ENCODE measurements at regions not wholly inside any gene's neighbourhood (a gene's known extent, or its start where the extent isn't known, plus 50 kb on each side); places are given as distances from the start of the nearest gene placed in this dataset.

- no peak overlapping the region for H3K27ac ChIP-seq
- H3K36me3 ChIP-seq = no peaks in the 10 kb centered on the region
- intact Hi-C loops (cut with DNase I) = no loop called here
Observed at GRCh38 chr11:41519696-41520095, 60.2 kb upstream of the LRRC4C start.

DNA sequence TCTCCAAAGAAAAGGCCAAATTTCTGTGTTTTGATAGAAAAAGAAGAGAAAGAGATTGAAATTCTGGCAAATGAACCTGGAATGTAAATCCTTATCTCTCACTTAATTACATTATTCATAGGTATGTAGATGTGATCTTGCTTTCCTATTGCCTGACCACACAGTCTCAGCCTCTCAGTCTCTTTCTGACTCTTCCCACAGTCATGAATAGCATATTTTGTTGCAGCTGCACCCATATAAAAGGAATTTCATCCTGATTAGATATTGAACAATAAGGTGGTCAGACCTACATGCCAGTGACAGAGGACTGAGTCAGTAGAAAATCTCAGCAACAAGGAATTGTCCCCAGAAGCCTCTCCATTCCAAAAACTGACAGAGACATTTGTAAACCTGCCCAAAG is 62.9 kb upstream of the LRRC4C start:
- no peak overlapping the region for H3K4me3 ChIP-seq
- H3K27me3 ChIP-seq = no peaks in the 10 kb centered on the region
- TF ChIP-seq CTCF (IDR thresholded peaks at IDR 0.05) = no peak
- no peak for TF ChIP-seq POLR2A (IDR thresholded peaks at IDR 0.05)
- no peaks in the 10 kb centered on the region for H3K36me3 ChIP-seq
- H3K4me1 ChIP-seq = no peaks in the 10 kb centered on the region
- H3K9me3 ChIP-seq = no peaks in the 10 kb centered on the region
- H3K27ac ChIP-seq = no peak overlapping the region
- intact Hi-C loops (cut with DNase I) = no loop called here
- no peak for DNase-seq

More at GRCh38 chr11:41519696-41520095, 60.2 kb upstream of the LRRC4C start:
- Histone ChIP-seq H3K4me1 (no peaks in the 10 kb centered on the region), H3K27me3 (no peaks in the 10 kb centered on the region), H3K9me3 (no peaks in the 10 kb centered on the region), H3K4me3 (no peak overlapping the region)
- no peak for DNase-seq
- no peak for TF ChIP-seq CTCF (IDR thresholded peaks at IDR 0.05)
- TF ChIP-seq POLR2A (IDR thresholded peaks at IDR 0.05) = no peak
- 10 to 42% methylated on average over 1 of the region's 1 CpG for WGBS, 2 donors

DNA sequence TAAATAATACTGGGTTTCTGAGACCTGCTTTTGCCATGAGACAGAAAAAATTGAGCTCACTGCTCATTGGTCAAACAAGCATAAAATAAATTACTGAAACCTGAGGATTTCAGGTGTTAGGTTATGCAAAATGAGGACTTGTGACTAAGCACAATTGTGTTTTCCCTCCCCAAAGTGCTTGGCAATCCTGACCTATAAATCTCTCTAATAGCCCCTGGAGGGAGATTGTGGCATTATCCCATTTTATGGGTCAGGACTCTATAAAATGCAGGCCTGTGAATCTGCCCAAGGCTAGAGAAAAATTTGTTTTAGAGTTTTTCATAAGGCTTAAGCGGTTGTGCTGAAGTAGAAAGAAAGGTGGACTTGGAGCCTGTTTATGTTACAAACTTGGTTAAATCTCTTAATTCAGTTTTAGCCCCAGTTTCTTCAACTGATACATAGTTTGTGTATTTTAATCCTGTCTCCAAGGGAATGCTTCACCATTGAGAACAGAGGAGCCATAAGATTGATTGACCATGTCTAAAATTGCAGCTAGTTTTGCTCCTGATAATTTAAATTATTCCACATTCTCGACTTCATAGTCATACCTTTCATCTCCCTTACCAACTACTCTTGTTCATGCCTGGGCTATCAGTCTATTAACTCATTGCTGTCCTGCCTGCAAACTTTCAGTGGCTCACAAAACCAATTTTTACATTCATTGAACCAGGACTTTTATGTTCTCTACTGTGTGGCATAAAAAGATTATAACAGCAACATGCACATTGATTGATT is 63.6 kb upstream of the LRRC4C start:
- 42 to 51% methylated on average over 2 of the region's 2 CpGs for WGBS, 2 donors
- TF ChIP-seq POLR2A (IDR thresholded peaks at IDR 0.05) (no peak), CTCF (IDR thresholded peaks at IDR 0.05) (no peak)

GRCh38 chr11:41527530-41527929 is 68.1 kb upstream of the LRRC4C start:
- no peaks in the 10 kb centered on the region for H3K9me3 ChIP-seq
- H3K27me3 ChIP-seq = no peaks in the 10 kb centered on the region
- H3K4me1 ChIP-seq = no peaks in the 10 kb centered on the region
- intact Hi-C loops (cut with DNase I) = no loop called here
- DNase-seq = no peak
- H3K4me3 ChIP-seq = no peak overlapping the region
- no peaks in the 10 kb centered on the region for H3K36me3 ChIP-seq
- H3K27ac ChIP-seq = no peak overlapping the region
- 68 to 88% methylated on average over 3 of the region's 3 CpGs for WGBS, 2 donors
- TF ChIP-seq POLR2A (IDR thresholded peaks at IDR 0.05) (no peak), CTCF (IDR thresholded peaks at IDR 0.05) (no peak)

More for the DNA sequence above, 63.6 kb upstream of the LRRC4C start:
- Histone ChIP-seq H3K4me1 (no peaks in the 10 kb centered on the region), H3K27ac (no peak overlapping the region), H3K36me3 (no peaks in the 10 kb centered on the region), H3K4me3 (no peak overlapping the region), H3K9me3 (no peaks in the 10 kb centered on the region), H3K27me3 (no peaks in the 10 kb centered on the region)
- intact Hi-C loops (cut with DNase I) = no loop called here
- DNase-seq = no peak

DNA sequence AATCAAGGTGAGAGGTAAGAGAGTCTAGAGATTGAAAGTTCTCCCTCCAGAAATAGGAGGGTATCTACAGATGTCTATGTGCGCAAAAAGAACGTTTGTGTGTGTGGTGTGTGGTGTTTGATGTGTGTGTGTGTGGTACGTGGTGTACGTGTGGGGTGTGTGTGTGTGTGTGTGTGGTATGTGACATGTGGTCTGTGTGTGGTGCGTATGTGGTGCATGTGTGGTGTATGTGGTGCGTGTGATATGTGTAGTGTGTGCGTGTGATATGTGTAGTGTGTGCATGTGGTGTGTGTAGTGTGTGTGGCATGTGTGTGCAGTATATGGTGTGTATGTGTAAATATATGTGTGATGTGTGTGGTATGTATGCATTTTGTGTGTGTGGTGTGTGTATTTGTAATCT is 73.0 kb upstream of the LRRC4C start:
- intact Hi-C loops (cut with DNase I) = no loop called here
- WGBS, 2 donors = 79 to 88% methylated on average over 7 of the region's 7 CpGs
- TF ChIP-seq CTCF (IDR thresholded peaks at IDR 0.05) (no peak), POLR2A (IDR thresholded peaks at IDR 0.05) (no peak)

More for the DNA sequence above, 73.0 kb upstream of the LRRC4C start:
- Histone ChIP-seq H3K36me3 (no peaks in the 10 kb centered on the region), H3K4me1 (no peaks in the 10 kb centered on the region), H3K9me3 (no peaks in the 10 kb centered on the region), H3K27me3 (no peaks in the 10 kb centered on the region), H3K27ac (no peak overlapping the region), H3K4me3 (no peak overlapping the region)
- no peak for DNase-seq

All from esophagus squamous epithelium (tissue), 5 donors.